Fibroblast of the aortic adventitia (primary cell): ENCODE measurements at regions not wholly inside any gene's neighbourhood (a gene's known extent, or its start where the extent isn't known, plus 50 kb on each side); places are given as distances from the start of the nearest gene placed in this dataset.

Experiments
- DNase-seq: peaks from one replicate; pipeline ENCODE4 v3.0.0-alpha.2; 2010; ENCODE audit warnings: low read depth
- H3K4me3 ChIP-seq: 2 replicates; pipeline ENCODE4 v1.5.1; 2011; ENCODE audit warnings: low read depth, mild to moderate bottlenecking, control low read depth, low read length, moderate library complexity
- CTCF ChIP-seq: IDR thresholded peaks from 2 replicates; pipeline ENCODE4 v1.5.1; 2011; ENCODE audit warnings: mild to moderate bottlenecking, low read length, control low read depth, inconsistent platforms; ENCODE audit not compliant: insufficient read depth

- H3K4me3 ChIP-seq: no peak overlapping the region
- no peak for DNase-seq
- no peak for TF ChIP-seq CTCF
These were observed 110.0 kb upstream of the EYS start for GRCh38 chr6:65816991-65817390.

GRCh38 chr6:65814071-65814470 is 107.0 kb upstream of the EYS start:
- H3K4me3 ChIP-seq: no peak overlapping the region
- TF ChIP-seq CTCF: no peak
- DNase-seq: no peak

GRCh38 chr6:65803186-65803585 is 96.2 kb upstream of the EYS start:
- DNase-seq: no peak
- TF ChIP-seq CTCF: no peak
- H3K4me3 ChIP-seq: no peak overlapping the region

GRCh38 chr6:65799389-65799788 is 92.4 kb upstream of the EYS start:
- no peak for TF ChIP-seq CTCF
- DNase-seq: no peak
- H3K4me3 ChIP-seq: no peak overlapping the region

- no peak for DNase-seq
- TF ChIP-seq CTCF: no peak
- no peak overlapping the region for H3K4me3 ChIP-seq
These were observed 91.4 kb upstream of the EYS start for GRCh38 chr6:65798280-65799014.

GRCh38 chr6:65790666-65791065 is 83.6 kb upstream of the EYS start:
- DNase-seq: no peak
- TF ChIP-seq CTCF: no peak
- H3K4me3 ChIP-seq: no peak overlapping the region

- DNase-seq: no peak
- H3K4me3 ChIP-seq: no peak overlapping the region
- TF ChIP-seq CTCF: no peak
These were observed 80.8 kb upstream of the EYS start for GRCh38 chr6:65787787-65788186.
